Smooth muscle cell (in vitro differentiated cells): ENCODE measurements at regions not wholly inside any gene's neighbourhood (a gene's known extent, or its start where the extent isn't known, plus 50 kb on each side); places are given as distances from the start of the nearest gene placed in this dataset.
A peak's percentile ranks its signal among the peaks of the same experiment; 100 is the strongest.

ENCODE experiments used
- DNase-seq: peaks from one replicate; lab custom pipeline; 2025; ENCODE audit not compliant: unreplicated experiment; lab: John Stamatoyannopoulos, UW
- H2AFZ ChIP-seq: fragments of 200-600 bp; sonication (generic); 2 replicates; pipeline ENCODE4 v1.6.0; 2016; ENCODE audit warnings: antibody characterized with exemption, low read depth, mild to moderate bottlenecking
- H3F3A ChIP-seq: fragments of 200-600 bp; sonication (generic); 2 replicates; pipeline ENCODE4 v1.6.0; 2017; ENCODE audit warnings: antibody characterized with exemption, low read depth
- H3K27ac ChIP-seq: fragments of 200-600 bp; sonication (generic); 2 replicates; pipeline ENCODE4 v1.5.1; 2016; ENCODE audit warnings: low read depth, mild to moderate bottlenecking
- H3K27me3 ChIP-seq: fragments of 200-600 bp; sonication (generic); 2 replicates; pipeline ENCODE4 v1.6.1; 2016; ENCODE audit warnings: low read depth, mild to moderate bottlenecking
- H3K36me3 ChIP-seq: fragments of 200-600 bp; sonication (generic); 2 replicates; pipeline ENCODE4 v1.5.1; 2016; ENCODE audit warnings: low read depth
- H3K4me1 ChIP-seq: fragments of 200-600 bp; sonication (generic); 2 replicates; pipeline ENCODE4 v1.5.1; 2016; ENCODE audit warnings: low read depth
- H3K4me2 ChIP-seq: fragments of 200-600 bp; sonication (generic); 2 replicates; pipeline ENCODE4 v1.6.0; 2016; ENCODE audit warnings: mild to moderate bottlenecking
- H3K4me3 ChIP-seq: fragments of 200-600 bp; sonication (generic); 2 replicates; pipeline ENCODE4 v1.5.1; 2016; ENCODE audit warnings: mild to moderate bottlenecking
- H3K79me2 ChIP-seq: fragments of 200-600 bp; sonication (generic); 2 replicates; pipeline ENCODE4 v1.6.0; 2016; ENCODE audit warnings: low read depth, mild to moderate bottlenecking
- H3K9ac ChIP-seq: fragments of 200-600 bp; sonication (generic); 2 replicates; pipeline ENCODE4 v1.6.0; 2016; ENCODE audit warnings: low read depth
- H3K9me3 ChIP-seq: fragments of 200-600 bp; sonication (generic); replicated peaks from 2 replicates; pipeline ENCODE4 v1.5.1; 2016; ENCODE audit warnings: low read depth
- H4K20me1 ChIP-seq: fragments of 200-600 bp; sonication (generic); 2 replicates; pipeline ENCODE4 v1.6.0; 2016; ENCODE audit warnings: low read depth
- CTCF ChIP-seq: fragments of 200-600 bp; sonication (generic); IDR thresholded peaks from 2 replicates; pipeline ENCODE4 v1.5.1; 2017; ENCODE audit warnings: borderline replicate concordance, mild to moderate bottlenecking, antibody characterized with exemption; ENCODE audit not compliant: insufficient read depth, poor library complexity, severe bottlenecking
- WGBS: methylation state at CpG from one replicate; pipeline ENCODE4 v1.1.7; 2016; ENCODE audit warnings: low lambda C conversion rate; 5-methylcytosine and 5-hydroxymethylcytosine counted together

- Histone ChIP-seq H3K9ac (no peak overlapping the region), H3K36me3 (no peaks in the 10 kb centered on the region), H3K4me2 (no peak overlapping the region), H3K79me2 (no peaks in the 10 kb centered on the region), H3K4me1 (no peaks in the 10 kb centered on the region), H3K4me3 (no peak overlapping the region), H3K27ac (no peak overlapping the region), H3K9me3 (peaks cover 3% of the 10 kb centered on the region), H3K27me3 (no peaks in the 10 kb centered on the region), H3F3A (no peaks in the 10 kb centered on the region), H4K20me1 (no peaks in the 10 kb centered on the region), H2AFZ (no peak overlapping the region)
- TF ChIP-seq CTCF: no peak
- DNase-seq: no peak
These were observed 275.9 kb downstream of the RBM43 start for GRCh38 chr2:150985741-150986140.

GRCh38 chr2:150983314-150983897 is 278.3 kb downstream of the RBM43 start:
- Histone ChIP-seq H3K9ac (no peak overlapping the region), H3K9me3 (no peaks in the 10 kb centered on the region), H3K4me2 (no peak overlapping the region), H3K4me1 (peaks cover under 1% of the 10 kb centered on the region), H3K79me2 (no peaks in the 10 kb centered on the region), H3K27me3 (no peaks in the 10 kb centered on the region), H3F3A (no peaks in the 10 kb centered on the region), H4K20me1 (no peaks in the 10 kb centered on the region), H3K4me3 (no peak overlapping the region), H3K36me3 (no peaks in the 10 kb centered on the region), H2AFZ (no peak overlapping the region), H3K27ac (no peak overlapping the region)
- no peak for TF ChIP-seq CTCF
- DNase-seq: no peak
- whole genome bisulfite sequencing: 100% methylated on average over 1 of the region's 1 CpG

- Histone ChIP-seq H3K9ac (no peak overlapping the region), H3K9me3 (no peaks in the 10 kb centered on the region), H2AFZ (peak overlapping the region; percentile 61), H3K79me2 (no peaks in the 10 kb centered on the region), H3K36me3 (no peaks in the 10 kb centered on the region), H3K4me3 (no peak overlapping the region), H3K27me3 (no peaks in the 10 kb centered on the region), H4K20me1 (no peaks in the 10 kb centered on the region), H3K4me1 (peaks cover 7% of the 10 kb centered on the region), H3K4me2 (peak overlapping the region; percentile 1), H3F3A (no peaks in the 10 kb centered on the region), H3K27ac (peak overlapping the region; percentile 11)
- DNase-seq: no peak
- no peak for TF ChIP-seq CTCF
- WGBS: 25% methylated on average over 2 of the region's 2 CpGs
These were observed 279.8 kb downstream of the RBM43 start for GRCh38 chr2:150981826-150982225.

GRCh38 chr2:150978053-150978452 is 283.6 kb downstream of the RBM43 start:
- H3K27me3 ChIP-seq: no peaks in the 10 kb centered on the region
- H3F3A ChIP-seq: no peaks in the 10 kb centered on the region
- H3K9ac ChIP-seq: no peak overlapping the region
- no peak overlapping the region for H3K4me3 ChIP-seq
- TF ChIP-seq CTCF: no peak
- peak overlapping the region; percentile 68 for H2AFZ ChIP-seq
- no peaks in the 10 kb centered on the region for H3K36me3 ChIP-seq
- H3K4me2 ChIP-seq: no peak overlapping the region
- no peak overlapping the region for H3K27ac ChIP-seq
- no peak for DNase-seq
- no peaks in the 10 kb centered on the region for H3K79me2 ChIP-seq
- WGBS: 35% methylated on average over 3 of the region's 3 CpGs
- no peaks in the 10 kb centered on the region for H3K9me3 ChIP-seq
- no peaks in the 10 kb centered on the region for H4K20me1 ChIP-seq
- H3K4me1 ChIP-seq: peaks cover 7% of the 10 kb centered on the region
